B cell (primary cell): ENCODE measurements at regions not wholly inside any gene's neighbourhood (a gene's known extent, or its start where the extent isn't known, plus 50 kb on each side); places are given as distances from the start of the nearest gene placed in this dataset.

Source experiments
- ATAC-seq: fragments of 200-7000 bp; cut with Tn5 transposase; one replicate; pipeline ENCODE4 v1.10.0; 2021; ENCODE audit warnings: low read depth, mild to moderate bottlenecking, moderate number of reproducible peaks, moderate library complexity
- CTCF ChIA-PET: fragments of 350-600 bp; sonication (Branson Sonifier 250); formaldehyde crosslinking; loops from one replicate; lab custom pipeline; 2021; ENCODE audit warnings: antibody characterized with exemption, inconsistent platforms; lab: Charles Lee
- POLR2A ChIA-PET: fragments of 350-600 bp; sonication (Branson Sonifier 250); formaldehyde crosslinking; loops from one replicate; lab custom pipeline; 2021; ENCODE audit warnings: antibody characterized with exemption; lab: Charles Lee
- DNase-seq: peaks from one replicate; pipeline ENCODE4 v3.0.0; 2013
- H2AFZ ChIP-seq: 2 replicates; pipeline ENCODE4 v1.6.1; 2012; ENCODE audit warnings: mild to moderate bottlenecking, low read depth, low read length; ENCODE audit not compliant: insufficient read depth, poor library complexity, severe bottlenecking
- H3K27ac ChIP-seq, 2 donors: 1 replicate in 1 of 2; 2 replicates in 1 of 2; pipeline ENCODE4 v1.5.1; 2012 to 2013; ENCODE audit warnings: low read length in 2 of 2, mild to moderate bottlenecking in 2 of 2, moderate library complexity in 1 of 2
- H3K27me3 ChIP-seq, 4 experiments: fragments of 200-600 bp in 1 of 4; sonication (generic) in 1 of 4; replicated peaks in 1 of 4; 1 replicate in 2 of 4; 2 replicates in 2 of 4; pipeline versions ENCODE4 v1.6.1 to v1.7.0; 2013 to 2016; ENCODE audit warnings: low read length in 3 of 4, mild to moderate bottlenecking in 2 of 4, mixed read lengths in 1 of 4, moderate library complexity in 1 of 4; ENCODE audit not compliant: insufficient read depth in 4 of 4, control insufficient read depth in 3 of 4; ENCODE audit errors: control extremely low read depth in 1 of 4
- H3K36me3 ChIP-seq, 2 experiments: replicated peaks in 1 of 2; 1 replicate in 1 of 2; 2 replicates in 1 of 2; pipeline versions ENCODE4 v1.6.1 to v1.7.1; 2013; ENCODE audit warnings: low read length in 1 of 2; ENCODE audit not compliant: insufficient read depth in 2 of 2, control insufficient read depth in 1 of 2; ENCODE audit errors: control extremely low read depth in 1 of 2, extremely low read depth in 1 of 2
- H3K4me1 ChIP-seq, 2 donors: fragments of 200-600 bp in 1 of 2; sonication (generic) in 1 of 2; 1 replicate in 1 of 2; 2 replicates in 1 of 2; pipeline versions ENCODE4 v1.5.1 to v1.6.1; 2013 to 2017; ENCODE audit warnings: low read length in 2 of 2; ENCODE audit not compliant: control insufficient read depth in 2 of 2, insufficient read depth in 2 of 2
- H3K4me2 ChIP-seq: replicated peaks from 2 replicates; pipeline ENCODE3; 2012; ENCODE audit warnings: mild to moderate bottlenecking, low read depth, low read length; ENCODE audit not compliant: poor library complexity, severe bottlenecking
- H3K4me3 ChIP-seq, 5 experiments: fragments of 200-600 bp in 1 of 5; sonication (generic) in 1 of 5; 1 replicate in 3 of 5; 2 replicates in 2 of 5; pipeline versions ENCODE4 v1.5.1 to v1.7.0; 2011 to 2016; ENCODE audit warnings: low read length in 4 of 5, mild to moderate bottlenecking in 4 of 5, low read depth in 2 of 5, control low read depth in 1 of 5, moderate library complexity in 1 of 5; ENCODE audit not compliant: insufficient read depth in 1 of 5; ENCODE audit errors: control extremely low read depth in 1 of 5, extremely low read depth in 1 of 5
- H3K79me2 ChIP-seq: fragments of 200-600 bp; sonication (generic); one replicate; pipeline ENCODE4 v1.6.0; 2016; ENCODE audit warnings: low read length; ENCODE audit not compliant: control insufficient read depth, insufficient read depth
- H3K9ac ChIP-seq: fragments of 200-600 bp; sonication (generic); 2 replicates; pipeline ENCODE4 v1.6.1; 2017; ENCODE audit warnings: mild to moderate bottlenecking, low read length, moderate library complexity
- H3K9me3 ChIP-seq, 3 donors: one replicate each; pipeline versions ENCODE4 v1.6.1 to v1.7.1; 2013; ENCODE audit warnings: low read length in 2 of 3; ENCODE audit not compliant: control insufficient read depth in 2 of 3, insufficient read depth in 1 of 3; ENCODE audit errors: control extremely low read depth in 1 of 3
- H4K20me1 ChIP-seq: 2 replicates; pipeline ENCODE4 v1.6.0; 2012; ENCODE audit warnings: mild to moderate bottlenecking, low read length; ENCODE audit not compliant: insufficient read depth, control insufficient read depth, poor library complexity, severe bottlenecking
- H3K27ac Mint-ChIP-seq: one replicate; pipeline ENCODE4 v1.8.0; 2021; ENCODE audit warnings: mixed read lengths
- H3K27me3 Mint-ChIP-seq: one replicate; pipeline ENCODE4 v1.8.0; 2021; ENCODE audit warnings: mixed read lengths
- H3K4me1 Mint-ChIP-seq: one replicate; pipeline ENCODE4 v1.8.0; 2021; ENCODE audit warnings: mixed read lengths
- H3K4me3 Mint-ChIP-seq: one replicate; pipeline ENCODE4 v1.8.0; 2021; ENCODE audit warnings: mixed read lengths
- H3K9me3 Mint-ChIP-seq: one replicate; pipeline ENCODE4 v1.8.0; 2022; ENCODE audit warnings: mixed read lengths; ENCODE audit not compliant: insufficient read depth
- CTCF ChIP-seq: fragments of 200-600 bp; IDR thresholded peaks from one replicate; pipeline ENCODE4 v1.8.0; 2022; ENCODE audit warnings: antibody characterized with exemption, mild to moderate bottlenecking
- EZH2 ChIP-seq: IDR thresholded peaks from 2 replicates; pipeline ENCODE4 v1.6.1; 2012; ENCODE audit warnings: borderline replicate concordance, low read depth, mild to moderate bottlenecking, moderate library complexity, low read length; ENCODE audit not compliant: insufficient read depth, poor library complexity, severe bottlenecking
- WGBS: methylation state at CpG from one replicate; pipeline ENCODE4 v1.1.5; 2013; ENCODE audit warnings: missing lambda C conversion rate; ENCODE audit not compliant: insufficient coverage; 5-methylcytosine and 5-hydroxymethylcytosine counted together
- intact Hi-C: fragments of 100-400 bp; cut with micrococcal nuclease; formaldehyde crosslinking; loops from one replicate; pipeline ENCODE4 v1.10.0; 2022

GRCh38 chr14:87178277-87178676, 814.7 kb downstream of the GALC start:
- ChIA-PET POLR2A (no interaction called here), CTCF (no interaction called here)
- H3K4me1 Mint-ChIP-seq, result no peaks in the 10 kb centered on the region
- no peak overlapping the region for H3K9ac ChIP-seq
- WGBS, result no CpG with 5 or more reads among the region's 1 CpG
- no peak for DNase-seq
- ATAC-seq, result no peak
- no peak overlapping the region for H2AFZ ChIP-seq
- no peaks in the 10 kb centered on the region for H3K79me2 ChIP-seq
- TF ChIP-seq CTCF, result no peak
- no peak for TF ChIP-seq EZH2
- peaks cover 0 to 3% (median 0%) of the 10 kb centered on the region in 3 donors for H3K9me3 ChIP-seq
- intact Hi-C loops, result no loop called here
- no peaks in the 10 kb centered on the region for H3K27me3 Mint-ChIP-seq
- H3K9me3 Mint-ChIP-seq, result peaks cover 2% of the 10 kb centered on the region
- no peak overlapping the region for H3K4me2 ChIP-seq
- no peak overlapping the region for H3K4me3 Mint-ChIP-seq
- no peaks in the 10 kb centered on the region for H3K36me3 ChIP-seq
- H3K27me3 ChIP-seq, result no peaks in the 10 kb centered on the region
- no peak overlapping the region for H3K27ac ChIP-seq
- H3K4me3 ChIP-seq, result no peak overlapping the region
- H3K27ac Mint-ChIP-seq, result no peak overlapping the region
- no peaks in the 10 kb centered on the region for H3K4me1 ChIP-seq
- no peaks in the 10 kb centered on the region for H4K20me1 ChIP-seq

DNA sequence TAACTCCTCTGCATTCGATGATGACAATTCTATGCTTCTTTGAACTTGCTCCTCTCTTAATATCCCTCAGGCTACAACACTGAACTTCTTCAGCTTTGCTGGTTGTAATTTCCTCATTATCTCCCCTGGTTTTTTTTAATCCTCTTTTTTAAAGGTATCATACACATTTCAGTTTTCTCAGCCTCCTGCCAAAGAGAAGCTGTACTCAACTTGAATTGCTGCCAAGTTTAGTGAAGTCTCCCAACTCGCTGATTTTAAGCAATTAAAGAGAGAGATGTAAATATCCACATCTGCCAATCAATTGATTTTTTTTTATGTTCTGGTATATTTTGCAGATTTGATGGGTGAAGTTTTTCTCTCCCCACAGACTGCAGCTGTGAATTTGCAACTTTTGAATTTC, 817.8 kb downstream of the GALC start:
- CTCF ChIA-PET, result no interaction called here
- no peak overlapping the region for H3K27ac Mint-ChIP-seq

More for the DNA sequence above, 817.8 kb downstream of the GALC start:
- Histone ChIP-seq H2AFZ (no peak overlapping the region), H3K27ac (no peak overlapping the region), H3K27me3 (no peaks in the 10 kb centered on the region), H3K36me3 (no peaks in the 10 kb centered on the region), H3K79me2 (no peaks in the 10 kb centered on the region), H3K9ac (no peak overlapping the region), H3K4me1 (no peaks in the 10 kb centered on the region), H3K4me2 (no peak overlapping the region), H3K4me3 (no peak overlapping the region), H4K20me1 (no peaks in the 10 kb centered on the region), H3K9me3 (peaks cover 0 to 3% (median 0%) of the 10 kb centered on the region in 3 donors)
- WGBS, result no CpG with 5 or more reads among the region's 2 CpGs
- H3K27me3 Mint-ChIP-seq, result no peaks in the 10 kb centered on the region
- H3K4me3 Mint-ChIP-seq, result no peak overlapping the region
- no peak for DNase-seq
- POLR2A ChIA-PET, result no interaction called here
- H3K4me1 Mint-ChIP-seq, result no peaks in the 10 kb centered on the region
- no peak for TF ChIP-seq CTCF
- no peak for TF ChIP-seq EZH2
- intact Hi-C loops, result no loop called here
- ATAC-seq, result no peak
- peaks cover 2% of the 10 kb centered on the region for H3K9me3 Mint-ChIP-seq
